ENCODE measurements at regions not wholly inside any gene's neighbourhood (a gene's known extent, or its start where the extent isn't known, plus 50 kb on each side); places are given as distances from the start of the nearest gene placed in this dataset.

- Histone ChIP-seq H3K4me3 (ENCODE audit: low read length) (no peak overlapping the region), H3K36me3 (replicated peaks; ENCODE audit: low read depth, low read length) (no peaks in the 10 kb centered on the region), H4K20me1 (ENCODE audit: insufficient read depth, low read length) (no peaks in the 10 kb centered on the region), H2AFZ (ENCODE audit: low read depth, low read length) (no peak overlapping the region), H3K9ac (ENCODE audit: low read length) (no peak overlapping the region), H3K4me2 (ENCODE audit: low read length) (no peak overlapping the region), H3K27me3 (ENCODE audit: low read depth, low read length) (no peaks in the 10 kb centered on the region), H3K9me3 (ENCODE audit: insufficient read depth, low read length) (no peaks in the 10 kb centered on the region), H3K79me2 (ENCODE audit: low read length) (no peaks in the 10 kb centered on the region), H3K27ac (ENCODE audit: low read length) (no peak overlapping the region), H3K4me1 (ENCODE audit: low read length) (no peaks in the 10 kb centered on the region)
- TF ChIP-seq, protein P1, sequence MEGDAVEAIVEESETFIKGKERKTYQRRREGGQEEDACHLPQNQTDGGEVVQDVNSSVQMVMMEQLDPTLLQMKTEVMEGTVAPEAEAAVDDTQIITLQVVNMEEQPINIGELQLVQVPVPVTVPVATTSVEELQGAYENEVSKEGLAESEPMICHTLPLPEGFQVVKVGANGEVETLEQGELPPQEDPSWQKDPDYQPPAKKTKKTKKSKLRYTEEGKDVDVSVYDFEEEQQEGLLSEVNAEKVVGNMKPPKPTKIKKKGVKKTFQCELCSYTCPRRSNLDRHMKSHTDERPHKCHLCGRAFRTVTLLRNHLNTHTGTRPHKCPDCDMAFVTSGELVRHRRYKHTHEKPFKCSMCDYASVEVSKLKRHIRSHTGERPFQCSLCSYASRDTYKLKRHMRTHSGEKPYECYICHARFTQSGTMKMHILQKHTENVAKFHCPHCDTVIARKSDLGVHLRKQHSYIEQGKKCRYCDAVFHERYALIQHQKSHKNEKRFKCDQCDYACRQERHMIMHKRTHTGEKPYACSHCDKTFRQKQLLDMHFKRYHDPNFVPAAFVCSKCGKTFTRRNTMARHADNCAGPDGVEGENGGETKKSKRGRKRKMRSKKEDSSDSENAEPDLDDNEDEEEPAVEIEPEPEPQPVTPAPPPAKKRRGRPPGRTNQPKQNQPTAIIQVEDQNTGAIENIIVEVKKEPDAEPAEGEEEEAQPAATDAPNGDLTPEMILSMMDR (IDR thresholded peaks at IDR 0.05; ENCODE audit: low read depth, low read length), result no peak
- no peak for TF ChIP-seq EZH2phosphoT487 (IDR thresholded peaks at IDR 0.05; ENCODE audit: low read depth)
These were observed 276.1 kb downstream of the HTR1A start for GRCh38 chr5:63686181-63686580.

GRCh38 chr5:63685454-63685853 lies 276.8 kb downstream of the HTR1A start:
- Histone ChIP-seq H2AFZ (ENCODE audit: low read depth, low read length) (no peak overlapping the region), H3K4me3 (ENCODE audit: low read length) (no peak overlapping the region), H3K9me3 (ENCODE audit: insufficient read depth, low read length) (no peaks in the 10 kb centered on the region), H4K20me1 (ENCODE audit: insufficient read depth, low read length) (no peaks in the 10 kb centered on the region), H3K27ac (ENCODE audit: low read length) (no peak overlapping the region), H3K4me2 (ENCODE audit: low read length) (no peak overlapping the region), H3K36me3 (replicated peaks; ENCODE audit: low read depth, low read length) (no peaks in the 10 kb centered on the region), H3K9ac (ENCODE audit: low read length) (no peak overlapping the region), H3K4me1 (ENCODE audit: low read length) (no peaks in the 10 kb centered on the region), H3K79me2 (ENCODE audit: low read length) (no peaks in the 10 kb centered on the region), H3K27me3 (ENCODE audit: low read depth, low read length) (no peaks in the 10 kb centered on the region)
- TF ChIP-seq, protein P1 (IDR thresholded peaks at IDR 0.05; ENCODE audit: low read depth, low read length), result no peak
- no peak for TF ChIP-seq EZH2phosphoT487 (IDR thresholded peaks at IDR 0.05; ENCODE audit: low read depth)

DNA sequence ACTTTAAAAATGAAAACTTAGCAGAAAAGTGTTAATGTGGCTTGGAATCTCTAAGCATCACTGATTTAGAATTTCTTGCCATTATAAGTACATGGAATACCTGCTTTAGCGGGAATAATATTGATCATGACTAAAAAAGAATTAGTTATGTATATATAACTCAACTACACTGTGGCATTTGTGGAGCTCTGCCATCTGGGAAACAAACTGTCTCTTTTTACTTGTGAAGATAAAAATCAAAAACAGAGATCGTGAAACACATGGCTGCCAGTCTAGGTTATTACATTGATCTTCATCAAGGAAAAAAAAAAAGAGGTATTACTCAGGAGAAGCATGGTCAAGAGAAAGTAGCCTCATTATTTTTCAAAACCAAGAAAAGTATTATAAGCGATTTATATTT lies 287.4 kb downstream of the HTR1A start:
- Histone ChIP-seq H3K9ac (ENCODE audit: low read length) (no peak overlapping the region), H3K27me3 (ENCODE audit: low read depth, low read length) (no peaks in the 10 kb centered on the region), H3K4me2 (ENCODE audit: low read length) (no peak overlapping the region), H2AFZ (ENCODE audit: low read depth, low read length) (no peak overlapping the region), H3K9me3 (ENCODE audit: insufficient read depth, low read length) (no peaks in the 10 kb centered on the region), H4K20me1 (ENCODE audit: insufficient read depth, low read length) (no peaks in the 10 kb centered on the region), H3K4me1 (ENCODE audit: low read length) (no peaks in the 10 kb centered on the region), H3K79me2 (ENCODE audit: low read length) (no peaks in the 10 kb centered on the region), H3K36me3 (replicated peaks; ENCODE audit: low read depth, low read length) (no peaks in the 10 kb centered on the region), H3K4me3 (ENCODE audit: low read length) (no peak overlapping the region), H3K27ac (ENCODE audit: low read length) (no peak overlapping the region)
- TF ChIP-seq, protein P1 (IDR thresholded peaks at IDR 0.05; ENCODE audit: low read depth, low read length), result no peak
- no peak for TF ChIP-seq EZH2phosphoT487 (IDR thresholded peaks at IDR 0.05; ENCODE audit: low read depth)

DNA sequence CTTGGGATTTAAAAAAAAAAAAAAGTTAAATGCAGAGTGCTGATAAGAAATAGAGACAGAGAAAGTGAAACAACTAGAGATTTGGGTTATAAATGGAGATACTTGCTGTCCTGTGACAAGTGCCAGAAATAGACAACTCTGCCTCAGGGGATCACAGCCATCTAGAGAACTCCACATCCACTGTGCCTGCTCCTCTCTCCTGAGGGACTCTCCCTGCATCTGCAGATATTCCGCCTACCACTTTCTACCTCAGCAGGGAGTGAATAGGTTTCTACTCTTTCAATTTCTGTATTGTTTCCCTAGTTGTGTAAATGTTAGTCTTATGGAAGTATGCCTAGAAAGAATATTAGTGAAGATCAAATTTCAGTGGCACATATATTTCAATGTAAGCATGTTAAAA lies 307.2 kb downstream of the HTR1A start:
- H3K4me3 ChIP-seq (ENCODE audit: low read length), result no peak overlapping the region
- TF ChIP-seq, protein P1 (IDR thresholded peaks at IDR 0.05; ENCODE audit: low read depth, low read length), result no peak
- no peak for TF ChIP-seq EZH2phosphoT487 (IDR thresholded peaks at IDR 0.05; ENCODE audit: low read depth)
- no peak overlapping the region for H3K27ac ChIP-seq (ENCODE audit: low read length)
- peaks cover 6% of the 10 kb centered on the region; the same call in 1 of the 2 replicates for H3K4me1 ChIP-seq (ENCODE audit: low read length)
- no peaks in the 10 kb centered on the region for H3K9me3 ChIP-seq (ENCODE audit: insufficient read depth, low read length)
- H3K4me2 ChIP-seq (ENCODE audit: low read length), result no peak overlapping the region
- no peaks in the 10 kb centered on the region for H3K27me3 ChIP-seq (ENCODE audit: low read depth, low read length)
- H4K20me1 ChIP-seq (ENCODE audit: insufficient read depth, low read length), result no peaks in the 10 kb centered on the region
- no peaks in the 10 kb centered on the region for H3K79me2 ChIP-seq (ENCODE audit: low read length)
- H3K9ac ChIP-seq (ENCODE audit: low read length), result no peak overlapping the region
- H3K36me3 ChIP-seq (replicated peaks; ENCODE audit: low read depth, low read length), result no peaks in the 10 kb centered on the region
- no peak overlapping the region for H2AFZ ChIP-seq (ENCODE audit: low read depth, low read length)
